ENCODE measurements at regions not wholly inside any gene's neighbourhood (a gene's known extent, or its start where the extent isn't known, plus 50 kb on each side); places are given as distances from the start of the nearest gene placed in this dataset.

GRCh38 chr2:160736148-160737028, 242.8 kb upstream of the RBMS1 start:
- Histone ChIP-seq H3K4me1 (ENCODE audit: control insufficient read depth, insufficient read depth, low read length) (no peaks in the 10 kb centered on the region), H3K4me3 (ENCODE audit: low read depth in 2 of 2, low read length in 2 of 2) (no peak overlapping the region), H3K36me3 (ENCODE audit: control insufficient read depth, insufficient read depth, low read length) (no peaks in the 10 kb centered on the region), H3K9me3 (ENCODE audit: control insufficient read depth, insufficient read depth, low read depth, low read length) (no peaks in the 10 kb centered on the region), H3K27ac (ENCODE audit: low read length) (no peak overlapping the region), H3K27me3 (ENCODE audit: control insufficient read depth, insufficient read depth, low read length) (no peaks in the 10 kb centered on the region)
- DNase-seq (ENCODE audit: low read depth, low spot score): no peak
- no peak for ATAC-seq
- BruUV-seq (replicated peaks): no TSS peak
- intact Hi-C loops (cut with micrococcal nuclease; ENCODE audit: unreplicated experiment): no loop called here
- TF ChIP-seq SIN3A (IDR thresholded peaks at IDR 0.05; ENCODE audit: borderline replicate concordance, insufficient read depth, low read depth, low read length) (no peak), POLR2AphosphoS5 (IDR thresholded peaks at IDR 0.05; ENCODE audit: low read depth, low read length) (no peak), TCF7L2 (IDR thresholded peaks at IDR 0.05; ENCODE audit: low read depth, low read length) (no peak), REST (IDR thresholded peaks at IDR 0.05; ENCODE audit: insufficient read depth in 1 of 2, low read depth in 2 of 2, low read length in 1 of 2) (no peak), CTCF (IDR thresholded peaks at IDR 0.05) (no peak)
- ChIA-PET CTCF (no interaction called here), POLR2A (no interaction called here)
- in situ Hi-C loops (cut with HindIII; ENCODE audit: low pct_unique_long_range_greater_than_20kb, low sequenced_read_pairs): no loop called here

GRCh38 chr2:160737247-160737646, 243.6 kb upstream of the RBMS1 start:
- no peak overlapping the region for H3K27ac ChIP-seq (ENCODE audit: low read length)

More at GRCh38 chr2:160737247-160737646, 243.6 kb upstream of the RBMS1 start:
- ChIA-PET CTCF (no interaction called here), POLR2A (no interaction called here)
- TF ChIP-seq SIN3A (IDR thresholded peaks at IDR 0.05; ENCODE audit: borderline replicate concordance, insufficient read depth, low read depth, low read length) (no peak), TCF7L2 (IDR thresholded peaks at IDR 0.05; ENCODE audit: low read depth, low read length) (no peak), POLR2AphosphoS5 (IDR thresholded peaks at IDR 0.05; ENCODE audit: low read depth, low read length) (no peak), REST (IDR thresholded peaks at IDR 0.05; ENCODE audit: insufficient read depth in 1 of 2, low read depth in 2 of 2, low read length in 1 of 2) (no peak), CTCF (IDR thresholded peaks at IDR 0.05) (no peak)
- Histone ChIP-seq H3K4me3 (ENCODE audit: low read depth in 2 of 2, low read length in 2 of 2) (no peak overlapping the region), H3K4me1 (ENCODE audit: control insufficient read depth, insufficient read depth, low read length) (no peaks in the 10 kb centered on the region), H3K36me3 (ENCODE audit: control insufficient read depth, insufficient read depth, low read length) (no peaks in the 10 kb centered on the region), H3K9me3 (ENCODE audit: control insufficient read depth, insufficient read depth, low read depth, low read length) (no peaks in the 10 kb centered on the region), H3K27me3 (ENCODE audit: control insufficient read depth, insufficient read depth, low read length) (no peaks in the 10 kb centered on the region)
- ATAC-seq: no peak
- intact Hi-C loops (cut with micrococcal nuclease; ENCODE audit: unreplicated experiment) (no loop called here), in situ Hi-C loops (cut with HindIII; ENCODE audit: low pct_unique_long_range_greater_than_20kb, low sequenced_read_pairs) (no loop called here)
- DNase-seq (ENCODE audit: low read depth, low spot score): no peak
- BruUV-seq (replicated peaks): no TSS peak

Data from Panc1 (cell line).